K562 (cell line): ENCODE measurements at regions not wholly inside any gene's neighbourhood (a gene's known extent, or its start where the extent isn't known, plus 50 kb on each side); places are given as distances from the start of the nearest gene placed in this dataset.

Source experiments
- ARID2 ChIP-seq: fragments of 450-650 bp; IDR thresholded peaks from 2 replicates; pipeline ENCODE4 v1.6.1; 2017; ENCODE audit warnings: antibody characterized with exemption, mild to moderate bottlenecking
- HNRNPK ChIP-seq: fragments of 200-400 bp; formaldehyde crosslinking; IDR thresholded peaks from one replicate; pipeline ENCODE4 v1.6.1; 2018; ENCODE audit warnings: mild to moderate bottlenecking, low read depth, low read length; ENCODE audit not compliant: poor library complexity, severe bottlenecking
- TF ChIP-seq, protein P1 (sequence below): fragments of 450-650 bp; IDR thresholded peaks from 2 replicates; pipeline ENCODE4 v1.6.1; 2016; ENCODE audit warnings: mild to moderate bottlenecking, moderate library complexity

- TF ChIP-seq, protein P1, sequence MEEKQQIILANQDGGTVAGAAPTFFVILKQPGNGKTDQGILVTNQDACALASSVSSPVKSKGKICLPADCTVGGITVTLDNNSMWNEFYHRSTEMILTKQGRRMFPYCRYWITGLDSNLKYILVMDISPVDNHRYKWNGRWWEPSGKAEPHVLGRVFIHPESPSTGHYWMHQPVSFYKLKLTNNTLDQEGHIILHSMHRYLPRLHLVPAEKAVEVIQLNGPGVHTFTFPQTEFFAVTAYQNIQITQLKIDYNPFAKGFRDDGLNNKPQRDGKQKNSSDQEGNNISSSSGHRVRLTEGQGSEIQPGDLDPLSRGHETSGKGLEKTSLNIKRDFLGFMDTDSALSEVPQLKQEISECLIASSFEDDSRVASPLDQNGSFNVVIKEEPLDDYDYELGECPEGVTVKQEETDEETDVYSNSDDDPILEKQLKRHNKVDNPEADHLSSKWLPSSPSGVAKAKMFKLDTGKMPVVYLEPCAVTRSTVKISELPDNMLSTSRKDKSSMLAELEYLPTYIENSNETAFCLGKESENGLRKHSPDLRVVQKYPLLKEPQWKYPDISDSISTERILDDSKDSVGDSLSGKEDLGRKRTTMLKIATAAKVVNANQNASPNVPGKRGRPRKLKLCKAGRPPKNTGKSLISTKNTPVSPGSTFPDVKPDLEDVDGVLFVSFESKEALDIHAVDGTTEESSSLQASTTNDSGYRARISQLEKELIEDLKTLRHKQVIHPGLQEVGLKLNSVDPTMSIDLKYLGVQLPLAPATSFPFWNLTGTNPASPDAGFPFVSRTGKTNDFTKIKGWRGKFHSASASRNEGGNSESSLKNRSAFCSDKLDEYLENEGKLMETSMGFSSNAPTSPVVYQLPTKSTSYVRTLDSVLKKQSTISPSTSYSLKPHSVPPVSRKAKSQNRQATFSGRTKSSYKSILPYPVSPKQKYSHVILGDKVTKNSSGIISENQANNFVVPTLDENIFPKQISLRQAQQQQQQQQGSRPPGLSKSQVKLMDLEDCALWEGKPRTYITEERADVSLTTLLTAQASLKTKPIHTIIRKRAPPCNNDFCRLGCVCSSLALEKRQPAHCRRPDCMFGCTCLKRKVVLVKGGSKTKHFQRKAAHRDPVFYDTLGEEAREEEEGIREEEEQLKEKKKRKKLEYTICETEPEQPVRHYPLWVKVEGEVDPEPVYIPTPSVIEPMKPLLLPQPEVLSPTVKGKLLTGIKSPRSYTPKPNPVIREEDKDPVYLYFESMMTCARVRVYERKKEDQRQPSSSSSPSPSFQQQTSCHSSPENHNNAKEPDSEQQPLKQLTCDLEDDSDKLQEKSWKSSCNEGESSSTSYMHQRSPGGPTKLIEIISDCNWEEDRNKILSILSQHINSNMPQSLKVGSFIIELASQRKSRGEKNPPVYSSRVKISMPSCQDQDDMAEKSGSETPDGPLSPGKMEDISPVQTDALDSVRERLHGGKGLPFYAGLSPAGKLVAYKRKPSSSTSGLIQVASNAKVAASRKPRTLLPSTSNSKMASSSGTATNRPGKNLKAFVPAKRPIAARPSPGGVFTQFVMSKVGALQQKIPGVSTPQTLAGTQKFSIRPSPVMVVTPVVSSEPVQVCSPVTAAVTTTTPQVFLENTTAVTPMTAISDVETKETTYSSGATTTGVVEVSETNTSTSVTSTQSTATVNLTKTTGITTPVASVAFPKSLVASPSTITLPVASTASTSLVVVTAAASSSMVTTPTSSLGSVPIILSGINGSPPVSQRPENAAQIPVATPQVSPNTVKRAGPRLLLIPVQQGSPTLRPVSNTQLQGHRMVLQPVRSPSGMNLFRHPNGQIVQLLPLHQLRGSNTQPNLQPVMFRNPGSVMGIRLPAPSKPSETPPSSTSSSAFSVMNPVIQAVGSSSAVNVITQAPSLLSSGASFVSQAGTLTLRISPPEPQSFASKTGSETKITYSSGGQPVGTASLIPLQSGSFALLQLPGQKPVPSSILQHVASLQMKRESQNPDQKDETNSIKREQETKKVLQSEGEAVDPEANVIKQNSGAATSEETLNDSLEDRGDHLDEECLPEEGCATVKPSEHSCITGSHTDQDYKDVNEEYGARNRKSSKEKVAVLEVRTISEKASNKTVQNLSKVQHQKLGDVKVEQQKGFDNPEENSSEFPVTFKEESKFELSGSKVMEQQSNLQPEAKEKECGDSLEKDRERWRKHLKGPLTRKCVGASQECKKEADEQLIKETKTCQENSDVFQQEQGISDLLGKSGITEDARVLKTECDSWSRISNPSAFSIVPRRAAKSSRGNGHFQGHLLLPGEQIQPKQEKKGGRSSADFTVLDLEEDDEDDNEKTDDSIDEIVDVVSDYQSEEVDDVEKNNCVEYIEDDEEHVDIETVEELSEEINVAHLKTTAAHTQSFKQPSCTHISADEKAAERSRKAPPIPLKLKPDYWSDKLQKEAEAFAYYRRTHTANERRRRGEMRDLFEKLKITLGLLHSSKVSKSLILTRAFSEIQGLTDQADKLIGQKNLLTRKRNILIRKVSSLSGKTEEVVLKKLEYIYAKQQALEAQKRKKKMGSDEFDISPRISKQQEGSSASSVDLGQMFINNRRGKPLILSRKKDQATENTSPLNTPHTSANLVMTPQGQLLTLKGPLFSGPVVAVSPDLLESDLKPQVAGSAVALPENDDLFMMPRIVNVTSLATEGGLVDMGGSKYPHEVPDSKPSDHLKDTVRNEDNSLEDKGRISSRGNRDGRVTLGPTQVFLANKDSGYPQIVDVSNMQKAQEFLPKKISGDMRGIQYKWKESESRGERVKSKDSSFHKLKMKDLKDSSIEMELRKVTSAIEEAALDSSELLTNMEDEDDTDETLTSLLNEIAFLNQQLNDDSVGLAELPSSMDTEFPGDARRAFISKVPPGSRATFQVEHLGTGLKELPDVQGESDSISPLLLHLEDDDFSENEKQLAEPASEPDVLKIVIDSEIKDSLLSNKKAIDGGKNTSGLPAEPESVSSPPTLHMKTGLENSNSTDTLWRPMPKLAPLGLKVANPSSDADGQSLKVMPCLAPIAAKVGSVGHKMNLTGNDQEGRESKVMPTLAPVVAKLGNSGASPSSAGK = no peak
- no peak for TF ChIP-seq HNRNPK
- no peak for TF ChIP-seq ARID2
- TF ChIP-seq, all 486 proteins: peak for 0
Measured at GRCh38 chr3:31188112-31188511, 293.7 kb upstream of the GADL1 start (continued).
